HEK293 (cell line): ENCODE measurements at regions not wholly inside any gene's neighbourhood (a gene's known extent, or its start where the extent isn't known, plus 50 kb on each side); places are given as distances from the start of the nearest gene placed in this dataset.

Experiments used
- KLF16 ChIP-seq: fragments of 450-650 bp; formaldehyde crosslinking; IDR thresholded peaks from 2 replicates; pipeline ENCODE4 v1.5.1; 2017; ENCODE audit warnings: missing biosample characterization, missing genetic modification characterization
- SP2 ChIP-seq: fragments of 450-650 bp; formaldehyde crosslinking; IDR thresholded peaks from 2 replicates; pipeline ENCODE4 v1.5.1; 2016; ENCODE audit warnings: missing biosample characterization, missing genetic modification characterization
- YY1 ChIP-seq: fragments of 450-650 bp; formaldehyde crosslinking; IDR thresholded peaks from 2 replicates; pipeline ENCODE4 v1.5.1; 2018; ENCODE audit warnings: missing biosample characterization, missing genetic modification characterization
- ZBTB48 ChIP-seq: fragments of 450-650 bp; formaldehyde crosslinking; IDR thresholded peaks from 2 replicates; pipeline ENCODE4 v1.5.1; 2016; ENCODE audit warnings: missing biosample characterization, missing genetic modification characterization
- ZFP37 ChIP-seq: fragments of 450-650 bp; formaldehyde crosslinking; IDR thresholded peaks from 2 replicates; pipeline ENCODE4 v1.5.1; 2016; ENCODE audit warnings: missing biosample characterization, missing genetic modification characterization
- ZNF121 ChIP-seq: fragments of 450-650 bp; formaldehyde crosslinking; IDR thresholded peaks from 2 replicates; pipeline ENCODE4 v1.5.1; 2016; ENCODE audit warnings: missing biosample characterization, missing genetic modification characterization
- ZNF202 ChIP-seq: fragments of 450-650 bp; formaldehyde crosslinking; IDR thresholded peaks from 2 replicates; pipeline ENCODE4 v1.5.1; 2016; ENCODE audit warnings: missing biosample characterization, missing genetic modification characterization, borderline replicate concordance
- ZNF404 ChIP-seq: fragments of 450-650 bp; formaldehyde crosslinking; IDR thresholded peaks from 2 replicates; pipeline ENCODE4 v1.5.1; 2017; ENCODE audit warnings: missing biosample characterization, missing genetic modification characterization
- ZNF558 ChIP-seq: fragments of 450-650 bp; formaldehyde crosslinking; IDR thresholded peaks from 2 replicates; pipeline ENCODE4 v1.5.1; 2016; ENCODE audit warnings: missing biosample characterization, missing genetic modification characterization
- TF ChIP-seq, protein P1 (sequence below): sonication (generic); formaldehyde crosslinking; IDR thresholded peaks from 2 replicates; pipeline ENCODE4 v1.8.1; 2022; ENCODE audit warnings: mild to moderate bottlenecking, moderate library complexity, missing genetic modification reagents
- TF ChIP-seq, protein P2 (sequence below): fragments of 450-650 bp; formaldehyde crosslinking; IDR thresholded peaks from 2 replicates; pipeline ENCODE4 v1.5.1; 2016; ENCODE audit warnings: missing biosample characterization, missing genetic modification characterization
- TF ChIP-seq, protein P3 (sequence below): IDR thresholded peaks from 2 replicates; pipeline ENCODE4 v1.6.1; 2011; ENCODE audit warnings: mild to moderate bottlenecking, low read depth, low read length, borderline replicate concordance
- TF ChIP-seq, protein P4 (sequence below): fragments of 450-650 bp; formaldehyde crosslinking; IDR thresholded peaks from 2 replicates; pipeline ENCODE4 v1.5.1; 2016; ENCODE audit warnings: missing biosample characterization, missing genetic modification characterization

DNA sequence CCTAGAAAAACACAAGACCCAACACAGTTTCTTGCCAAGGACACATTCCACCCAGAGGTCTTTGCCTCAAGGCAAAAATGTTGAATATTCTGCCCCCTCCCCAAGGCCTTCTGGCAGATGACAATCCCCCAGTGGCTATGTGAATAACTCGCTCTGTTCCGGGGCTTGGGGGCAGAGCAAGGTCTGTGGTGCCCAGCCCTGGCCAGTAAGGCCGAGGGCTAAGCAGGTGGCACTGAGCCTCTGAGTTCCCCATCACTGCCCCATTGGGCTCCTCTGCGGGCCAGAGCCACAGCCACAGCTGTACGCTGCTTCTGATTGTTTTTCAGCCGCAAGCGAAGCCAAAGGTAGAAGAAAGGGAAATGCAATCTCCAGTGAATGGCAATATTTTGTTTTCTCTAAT lies 567.9 kb downstream of the CCDC171 start:
- TF ChIP-seq, protein P1, sequence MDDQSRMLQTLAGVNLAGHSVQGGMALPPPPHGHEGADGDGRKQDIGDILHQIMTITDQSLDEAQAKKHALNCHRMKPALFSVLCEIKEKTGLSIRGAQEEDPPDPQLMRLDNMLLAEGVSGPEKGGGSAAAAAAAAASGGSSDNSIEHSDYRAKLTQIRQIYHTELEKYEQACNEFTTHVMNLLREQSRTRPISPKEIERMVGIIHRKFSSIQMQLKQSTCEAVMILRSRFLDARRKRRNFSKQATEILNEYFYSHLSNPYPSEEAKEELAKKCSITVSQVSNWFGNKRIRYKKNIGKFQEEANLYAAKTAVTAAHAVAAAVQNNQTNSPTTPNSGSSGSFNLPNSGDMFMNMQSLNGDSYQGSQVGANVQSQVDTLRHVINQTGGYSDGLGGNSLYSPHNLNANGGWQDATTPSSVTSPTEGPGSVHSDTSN (CRISPR knock-in tag), result no peak
- TF ChIP-seq, protein P2, sequence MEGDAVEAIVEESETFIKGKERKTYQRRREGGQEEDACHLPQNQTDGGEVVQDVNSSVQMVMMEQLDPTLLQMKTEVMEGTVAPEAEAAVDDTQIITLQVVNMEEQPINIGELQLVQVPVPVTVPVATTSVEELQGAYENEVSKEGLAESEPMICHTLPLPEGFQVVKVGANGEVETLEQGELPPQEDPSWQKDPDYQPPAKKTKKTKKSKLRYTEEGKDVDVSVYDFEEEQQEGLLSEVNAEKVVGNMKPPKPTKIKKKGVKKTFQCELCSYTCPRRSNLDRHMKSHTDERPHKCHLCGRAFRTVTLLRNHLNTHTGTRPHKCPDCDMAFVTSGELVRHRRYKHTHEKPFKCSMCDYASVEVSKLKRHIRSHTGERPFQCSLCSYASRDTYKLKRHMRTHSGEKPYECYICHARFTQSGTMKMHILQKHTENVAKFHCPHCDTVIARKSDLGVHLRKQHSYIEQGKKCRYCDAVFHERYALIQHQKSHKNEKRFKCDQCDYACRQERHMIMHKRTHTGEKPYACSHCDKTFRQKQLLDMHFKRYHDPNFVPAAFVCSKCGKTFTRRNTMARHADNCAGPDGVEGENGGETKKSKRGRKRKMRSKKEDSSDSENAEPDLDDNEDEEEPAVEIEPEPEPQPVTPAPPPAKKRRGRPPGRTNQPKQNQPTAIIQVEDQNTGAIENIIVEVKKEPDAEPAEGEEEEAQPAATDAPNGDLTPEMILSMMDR (tag by site-specific recombination), result no peak
- TF ChIP-seq YY1 (tag by site-specific recombination) (no peak), ZBTB48 (tag by site-specific recombination) (no peak), ZNF121 (no peak), ZFP37 (tag by site-specific recombination) (no peak), ZNF404 (no peak), ZNF558 (tag by site-specific recombination) (no peak), KLF16 (tag by site-specific recombination) (no peak), ZNF202 (no peak), SP2 (no peak)
- TF ChIP-seq, protein P3, sequence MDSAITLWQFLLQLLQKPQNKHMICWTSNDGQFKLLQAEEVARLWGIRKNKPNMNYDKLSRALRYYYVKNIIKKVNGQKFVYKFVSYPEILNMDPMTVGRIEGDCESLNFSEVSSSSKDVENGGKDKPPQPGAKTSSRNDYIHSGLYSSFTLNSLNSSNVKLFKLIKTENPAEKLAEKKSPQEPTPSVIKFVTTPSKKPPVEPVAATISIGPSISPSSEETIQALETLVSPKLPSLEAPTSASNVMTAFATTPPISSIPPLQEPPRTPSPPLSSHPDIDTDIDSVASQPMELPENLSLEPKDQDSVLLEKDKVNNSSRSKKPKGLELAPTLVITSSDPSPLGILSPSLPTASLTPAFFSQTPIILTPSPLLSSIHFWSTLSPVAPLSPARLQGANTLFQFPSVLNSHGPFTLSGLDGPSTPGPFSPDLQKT, result no peak
- TF ChIP-seq, protein P4, sequence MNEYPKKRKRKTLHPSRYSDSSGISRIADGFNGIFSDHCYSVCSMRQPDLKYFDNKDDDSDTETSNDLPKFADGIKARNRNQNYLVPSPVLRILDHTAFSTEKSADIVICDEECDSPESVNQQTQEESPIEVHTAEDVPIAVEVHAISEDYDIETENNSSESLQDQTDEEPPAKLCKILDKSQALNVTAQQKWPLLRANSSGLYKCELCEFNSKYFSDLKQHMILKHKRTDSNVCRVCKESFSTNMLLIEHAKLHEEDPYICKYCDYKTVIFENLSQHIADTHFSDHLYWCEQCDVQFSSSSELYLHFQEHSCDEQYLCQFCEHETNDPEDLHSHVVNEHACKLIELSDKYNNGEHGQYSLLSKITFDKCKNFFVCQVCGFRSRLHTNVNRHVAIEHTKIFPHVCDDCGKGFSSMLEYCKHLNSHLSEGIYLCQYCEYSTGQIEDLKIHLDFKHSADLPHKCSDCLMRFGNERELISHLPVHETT (tag by site-specific recombination), result no peak
